ENCODE measurements at regions not wholly inside any gene's neighbourhood (a gene's known extent, or its start where the extent isn't known, plus 50 kb on each side); places are given as distances from the start of the nearest gene placed in this dataset.

GRCh38 chr4:3582091-3582475 is 49.9 kb upstream of the LRPAP1 start:
- H3K4me3 ChIP-seq (ENCODE audit: low read depth, low read length) = no peak overlapping the region
- no peak for DNase-seq (ENCODE audit: low read depth)
